SK-N-SH (cell line): ENCODE measurements at regions not wholly inside any gene's neighbourhood (a gene's known extent, or its start where the extent isn't known, plus 50 kb on each side); places are given as distances from the start of the nearest gene placed in this dataset.

Experiments used
- CTCF ChIA-PET: fragments of 300-600, 350-600 bp; formaldehyde crosslinking; extraction: SDS; loops from one replicate; lab custom pipeline; 2021; lab: Yijun Ruan, JAX
- POLR2A ChIA-PET: fragments of 350-600 bp; sonication (Branson Sonifier 250); formaldehyde crosslinking; extraction: SDS; loops from one replicate; lab custom pipeline; 2020; ENCODE audit warnings: antibody characterized with exemption, inconsistent platforms; lab: Yijun Ruan, JAX
- DNase-seq: peaks from one replicate; pipeline ENCODE4 v3.0.0; 2012
- H2AFZ ChIP-seq: fragments of 200-600 bp; sonication (generic); 2 replicates; pipeline ENCODE4 v1.8.1; 2016; ENCODE audit warnings: antibody characterized with exemption, mild to moderate bottlenecking, low read depth
- H3F3A ChIP-seq: fragments of 200-600 bp; sonication (generic); replicated peaks from 2 replicates; pipeline ENCODE3; 2016; ENCODE audit warnings: antibody characterized with exemption, mild to moderate bottlenecking; ENCODE audit not compliant: insufficient read depth
- H3K27ac ChIP-seq, 2 experiments: fragments of 200-500 bp in 1 of 2; fragments of 200-600 bp in 1 of 2; sonication (Bioruptor generic) in 1 of 2; sonication (generic), shearing (Covaris generic) in 1 of 2; 2 replicates each; pipeline versions ENCODE4 v1.5.1 to v1.6.1; 2014 to 2016; ENCODE audit warnings: low read depth in 2 of 2, inconsistent platforms in 1 of 2, low read length in 1 of 2, mild to moderate bottlenecking in 1 of 2, mixed read lengths in 1 of 2
- H3K27me3 ChIP-seq: fragments of 200-600 bp; sonication (generic), shearing (Covaris generic); 2 replicates; pipeline ENCODE4 v1.6.1; 2016; ENCODE audit warnings: mixed run types; ENCODE audit not compliant: insufficient read depth
- H3K36me3 ChIP-seq, 2 experiments: fragments of 200-500 bp in 1 of 2; fragments of 200-600 bp in 1 of 2; sonication (Bioruptor generic) in 1 of 2; sonication (generic) in 1 of 2; replicated peaks in 1 of 2; 2 replicates each; pipeline versions ENCODE3 to v1.5.1; 2014 to 2016; ENCODE audit warnings: low read length in 1 of 2, mild to moderate bottlenecking in 1 of 2; ENCODE audit not compliant: insufficient read depth in 2 of 2, control insufficient read depth in 1 of 2
- H3K4me1 ChIP-seq, 2 experiments: fragments of 200-500 bp in 1 of 2; fragments of 200-600 bp in 1 of 2; sonication (Bioruptor generic) in 1 of 2; sonication (generic), shearing (Covaris generic) in 1 of 2; 2 replicates each; pipeline versions ENCODE4 v1.5.1 to v1.6.1; 2014 to 2016; ENCODE audit warnings: low read depth in 1 of 2, low read length in 1 of 2, mixed run types in 1 of 2; ENCODE audit not compliant: insufficient read depth in 2 of 2, control insufficient read depth in 1 of 2
- H3K4me2 ChIP-seq: fragments of 200-600 bp; sonication (generic), shearing (Covaris generic); 2 replicates; pipeline ENCODE4 v1.6.1; 2017; ENCODE audit warnings: mixed run types
- H3K4me3 ChIP-seq, 2 experiments: fragments of 200-500 bp in 1 of 2; fragments of 200-600 bp in 1 of 2; sonication (Bioruptor generic) in 1 of 2; sonication (generic), shearing (Covaris generic) in 1 of 2; 2 replicates each; pipeline versions ENCODE4 v1.5.1 to v1.8.1; 2014 to 2016; ENCODE audit warnings: low read depth in 2 of 2, inconsistent platforms in 1 of 2, low read length in 1 of 2, mild to moderate bottlenecking in 1 of 2, mixed read lengths in 1 of 2, moderate library complexity in 1 of 2
- H3K79me2 ChIP-seq: fragments of 200-600 bp; sonication (generic); 2 replicates; pipeline ENCODE4 v1.8.1; 2017; ENCODE audit warnings: mild to moderate bottlenecking; ENCODE audit not compliant: insufficient read depth
- H3K9ac ChIP-seq: fragments of 200-600 bp; sonication (generic); 2 replicates; pipeline ENCODE4 v1.6.1; 2017; ENCODE audit warnings: mixed run types
- H3K9me2 ChIP-seq: fragments of 200-600 bp; sonication (generic); 2 replicates; pipeline ENCODE4 v1.6.1; 2017; ENCODE audit warnings: mixed run types
- H3K9me3 ChIP-seq: fragments of 200-600 bp; sonication (generic); 2 replicates; pipeline ENCODE4 v1.6.1; 2017; ENCODE audit warnings: mixed run types, mild to moderate bottlenecking, moderate library complexity
- H4K20me1 ChIP-seq: fragments of 200-600 bp; sonication (generic); 2 replicates; pipeline ENCODE4 v1.6.1; 2017; ENCODE audit warnings: mild to moderate bottlenecking, mixed run types; ENCODE audit not compliant: insufficient read depth
- CHD2 ChIP-seq: fragments of 150-350 bp; IDR thresholded peaks from 2 replicates; pipeline ENCODE4 v1.6.1; 2018; ENCODE audit warnings: low read length; ENCODE audit not compliant: partially characterized antibody
- CTCF ChIP-seq: fragments of 200-600 bp; sonication (generic); IDR thresholded peaks from 2 replicates; pipeline ENCODE4 v1.6.1; 2017; ENCODE audit warnings: antibody characterized with exemption, mild to moderate bottlenecking, moderate library complexity
- EP300 ChIP-seq, 2 experiments: IDR thresholded peaks; 2 replicates each; pipeline versions ENCODE4 v1.4.0 to v1.6.1; 2012; ENCODE audit warnings: borderline replicate concordance in 1 of 2, low read depth in 1 of 2, low read length in 1 of 2
- EZH2phosphoT487 ChIP-seq: fragments of 200-600 bp; sonication (generic); IDR thresholded peaks from 2 replicates; pipeline ENCODE4 v1.6.1; 2017; ENCODE audit warnings: low read depth, mixed run types, mild to moderate bottlenecking, antibody characterized with exemption, moderate library complexity, borderline replicate concordance
- FOXJ3 ChIP-seq: sonication (generic); formaldehyde crosslinking; IDR thresholded peaks from 2 replicates; pipeline ENCODE4 v1.5.1; 2020; ENCODE audit warnings: mild to moderate bottlenecking, missing genetic modification reagents
- FOXM1 ChIP-seq: IDR thresholded peaks from 2 replicates; pipeline ENCODE4 v1.4.0; 2012; ENCODE audit warnings: low read depth, mild to moderate bottlenecking
- GABPA ChIP-seq: IDR thresholded peaks from 2 replicates; pipeline ENCODE4 v1.4.0; 2012; ENCODE audit warnings: low read depth, mild to moderate bottlenecking
- GATA2 ChIP-seq: sonication (generic); formaldehyde crosslinking; IDR thresholded peaks from 2 replicates; pipeline ENCODE4 v1.5.0; 2020; ENCODE audit warnings: mild to moderate bottlenecking, missing genetic modification reagents
- JUND ChIP-seq: IDR thresholded peaks from 2 replicates; pipeline ENCODE4 v1.4.0; 2012
- MXI1 ChIP-seq: IDR thresholded peaks from 2 replicates; pipeline ENCODE4 v1.6.1; 2012; ENCODE audit warnings: mild to moderate bottlenecking, low read depth, low read length, improper control_type of control experiment
- NRF1 ChIP-seq: IDR thresholded peaks from 2 replicates; pipeline ENCODE4 v1.6.1; 2012; ENCODE audit warnings: low read depth, mild to moderate bottlenecking, low read length
- POLR2AphosphoS5 ChIP-seq: IDR thresholded peaks from 2 replicates; pipeline ENCODE4 v1.6.1; 2012; ENCODE audit warnings: low read depth, low read length
- RCOR1 ChIP-seq: fragments of 150-350 bp; IDR thresholded peaks from 2 replicates; pipeline ENCODE4 v1.6.1; 2017; ENCODE audit warnings: antibody characterized with exemption, low read length
- RFX5 ChIP-seq: IDR thresholded peaks from 2 replicates; pipeline ENCODE4 v1.6.1; 2012; ENCODE audit warnings: mild to moderate bottlenecking, improper control_type of control experiment, low read length
- SIN3A ChIP-seq: IDR thresholded peaks from 2 replicates; pipeline ENCODE4 v1.6.1; 2012; ENCODE audit warnings: low read depth, mild to moderate bottlenecking, low read length, moderate library complexity, borderline replicate concordance
- SMC3 ChIP-seq: IDR thresholded peaks from 2 replicates; pipeline ENCODE4 v1.6.1; 2012; ENCODE audit warnings: low read depth, low read length, improper control_type of control experiment
- TAF1 ChIP-seq: IDR thresholded peaks from 2 replicates; pipeline ENCODE4 v1.6.1; 2012; ENCODE audit warnings: low read depth, mild to moderate bottlenecking, low read length, moderate library complexity, borderline replicate concordance
- TCF12 ChIP-seq: IDR thresholded peaks from 2 replicates; pipeline ENCODE4 v1.4.0; 2012
- TEAD4 ChIP-seq: IDR thresholded peaks from 2 replicates; pipeline ENCODE4 v1.4.0; 2012; ENCODE audit warnings: mild to moderate bottlenecking, borderline replicate concordance; ENCODE audit not compliant: insufficient read depth
- USF1 ChIP-seq: IDR thresholded peaks from 2 replicates; pipeline ENCODE4 v1.4.0; 2012; ENCODE audit warnings: low read depth, borderline replicate concordance
- USF2 ChIP-seq: fragments of 150-350 bp; IDR thresholded peaks from 2 replicates; pipeline ENCODE4 v1.6.1; 2017; ENCODE audit warnings: antibody characterized with exemption, low read length, low read depth, borderline replicate concordance
- ZBTB33 ChIP-seq: IDR thresholded peaks from 2 replicates; pipeline ENCODE4 v1.4.0; 2012; ENCODE audit warnings: low read depth, borderline replicate concordance
- WGBS: methylation state at CpG from one replicate; pipeline ENCODE4 v1.1.6; 2017; ENCODE audit warnings: low lambda C conversion rate; 5-methylcytosine and 5-hydroxymethylcytosine counted together

- POLR2A ChIA-PET = no interaction called here
- DNase-seq = no peak
- H3F3A ChIP-seq = no peaks in the 10 kb centered on the region
These were observed 690.9 kb downstream of the PCDH19 start for GRCh38 chrX:99719140-99719539.

GRCh38 chrX:99717716-99718115 is 692.4 kb downstream of the PCDH19 start:
- no peak overlapping the region for H3K9ac ChIP-seq
- no peaks in the 10 kb centered on the region for H3K4me1 ChIP-seq
- H2AFZ ChIP-seq = no peak overlapping the region
- no peaks in the 10 kb centered on the region for H3K36me3 ChIP-seq
- no peaks in the 10 kb centered on the region for H4K20me1 ChIP-seq
- DNase-seq = no peak
- ChIA-PET CTCF (no interaction called here), POLR2A (no interaction called here)
- no peaks in the 10 kb centered on the region for H3K9me3 ChIP-seq
- no CpG with 5 or more reads among the region's 2 CpGs for WGBS
- no peak overlapping the region for H3K4me3 ChIP-seq
- H3K27me3 ChIP-seq = 0 out of 2 replicates have a peak, but pooled peaks cover 4% of the 10 kb centered on the region
- H3K4me2 ChIP-seq = no peak overlapping the region
- H3K27ac ChIP-seq = no peak overlapping the region
- no peaks in the 10 kb centered on the region for H3K9me2 ChIP-seq
- H3F3A ChIP-seq = no peaks in the 10 kb centered on the region
- no peaks in the 10 kb centered on the region for H3K79me2 ChIP-seq
- TF ChIP-seq SMC3 (no peak), GATA2 (no peak), CTCF (no peak), ZBTB33 (no peak), EP300 (IDR thresholded peaks at IDR 0.05; ENCODE audit: borderline replicate concordance in 1 of 2, low read depth in 1 of 2, low read length in 1 of 2) (no peak), TEAD4 (no peak), EZH2phosphoT487 (no peak), USF1 (no peak), RFX5 (no peak), SIN3A (no peak), USF2 (no peak), GABPA (no peak), JUND (no peak), CHD2 (no peak), FOXJ3 (no peak), FOXM1 (no peak), POLR2AphosphoS5 (no peak), TCF12 (no peak)

More at GRCh38 chrX:99719140-99719539, 690.9 kb downstream of the PCDH19 start:
- TF ChIP-seq EZH2phosphoT487 = no peak
- TF ChIP-seq FOXJ3 = no peak
- no peak for TF ChIP-seq TAF1
- TF ChIP-seq RFX5 = no peak
- no peak for TF ChIP-seq USF1
- TF ChIP-seq EP300 (IDR thresholded peaks at IDR 0.05; ENCODE audit: borderline replicate concordance in 1 of 2, low read depth in 1 of 2, low read length in 1 of 2) = no peak
- no peak for TF ChIP-seq NRF1
- no peak for TF ChIP-seq FOXM1
- no peak for TF ChIP-seq POLR2AphosphoS5
- TF ChIP-seq RCOR1 = no peak
- TF ChIP-seq MXI1 = no peak
- no peak overlapping the region for H3K9ac ChIP-seq
- no peaks in the 10 kb centered on the region for H4K20me1 ChIP-seq
- no peaks in the 10 kb centered on the region for H3K9me2 ChIP-seq
- H3K79me2 ChIP-seq = no peaks in the 10 kb centered on the region
- no peaks in the 10 kb centered on the region for H3K4me1 ChIP-seq
- H3K36me3 ChIP-seq = no peaks in the 10 kb centered on the region
- H2AFZ ChIP-seq = no peak overlapping the region
- H3K4me2 ChIP-seq = no peak overlapping the region
- H3K27me3 ChIP-seq = 0 out of 2 replicates have a peak, but pooled peaks cover 4% of the 10 kb centered on the region
- H3K27ac ChIP-seq = no peak overlapping the region
- H3K9me3 ChIP-seq = no peaks in the 10 kb centered on the region
- CTCF ChIA-PET = no interaction called here
- WGBS = 23% methylated on average over 4 of the region's 6 CpGs
- no peak overlapping the region for H3K4me3 ChIP-seq
